CD8-positive, alpha-beta memory T cell (primary cell): ENCODE measurements at regions not wholly inside any gene's neighbourhood (a gene's known extent, or its start where the extent isn't known, plus 50 kb on each side); places are given as distances from the start of the nearest gene placed in this dataset.

Source experiments
- CTCF ChIA-PET: fragments of 350-600 bp; sonication (Branson Sonifier 250); formaldehyde crosslinking; loops from one replicate; lab custom pipeline; 2021; ENCODE audit warnings: antibody characterized with exemption; lab: Charles Lee
- POLR2A ChIA-PET: fragments of 350-600 bp; sonication (Branson Sonifier 250); formaldehyde crosslinking; loops from one replicate; lab custom pipeline; 2021; ENCODE audit warnings: antibody characterized with exemption; lab: Charles Lee
- DNase-seq, 5 donors: peaks; one replicate each; pipeline versions ENCODE4 v3.0.0 to v3.0.0-alpha.2; 2020 to 2022; ENCODE audit warnings: mixed read lengths in 1 of 5
- H3K27ac ChIP-seq: one replicate; pipeline ENCODE4 v1.7.0; 2013; ENCODE audit warnings: low read depth, mild to moderate bottlenecking, low read length, moderate library complexity
- H3K27me3 ChIP-seq: 2 replicates; pipeline ENCODE4 v1.7.0; 2013; ENCODE audit warnings: low read length, mild to moderate bottlenecking; ENCODE audit not compliant: insufficient read depth, poor library complexity, severe bottlenecking
- H3K36me3 ChIP-seq: 2 replicates; pipeline ENCODE4 v1.7.0; 2013; ENCODE audit warnings: mild to moderate bottlenecking, low read length, moderate library complexity; ENCODE audit not compliant: insufficient read depth
- H3K4me1 ChIP-seq: 2 replicates; pipeline ENCODE4 v1.7.0; 2013; ENCODE audit warnings: mild to moderate bottlenecking, low read length, moderate library complexity; ENCODE audit not compliant: insufficient read depth
- H3K4me3 ChIP-seq: 2 replicates; pipeline ENCODE4 v1.7.0; 2013; ENCODE audit warnings: mild to moderate bottlenecking, low read length
- H3K9me3 ChIP-seq: 2 replicates; pipeline ENCODE4 v1.7.0; 2013; ENCODE audit warnings: mild to moderate bottlenecking, low read length
- H3K27ac Mint-ChIP-seq, 8 donors: one replicate each; pipeline ENCODE4 v1.8.0; 2020 to 2021; ENCODE audit warnings: mixed read lengths in 8 of 8, mild to moderate bottlenecking in 6 of 8, inconsistent platforms in 3 of 8, moderate library complexity in 3 of 8
- H3K27me3 Mint-ChIP-seq, 2 donors: one replicate each; pipeline ENCODE4 v1.8.0; 2020 to 2021; ENCODE audit warnings: mixed read lengths in 2 of 2, mild to moderate bottlenecking in 1 of 2, moderate library complexity in 1 of 2
- H3K36me3 Mint-ChIP-seq, 3 donors: one replicate each; pipeline ENCODE4 v1.8.0; 2020 to 2021; ENCODE audit warnings: mixed read lengths in 3 of 3, inconsistent platforms in 1 of 3, mild to moderate bottlenecking in 1 of 3
- H3K4me1 Mint-ChIP-seq, 3 donors: one replicate each; pipeline ENCODE4 v1.8.0; 2020 to 2021; ENCODE audit warnings: mixed read lengths in 3 of 3, inconsistent platforms in 1 of 3, mild to moderate bottlenecking in 1 of 3
- H3K4me3 Mint-ChIP-seq, 7 donors: one replicate each; pipeline ENCODE4 v1.8.0; 2020 to 2021; ENCODE audit warnings: mixed read lengths in 7 of 7, mild to moderate bottlenecking in 6 of 7, moderate library complexity in 4 of 7, inconsistent platforms in 2 of 7
- H3K9me3 Mint-ChIP-seq, 5 donors: one replicate each; pipeline ENCODE4 v1.8.0; 2020 to 2022; ENCODE audit warnings: mixed read lengths in 5 of 5, mild to moderate bottlenecking in 3 of 5, moderate library complexity in 2 of 5, inconsistent platforms in 1 of 5

DNA sequence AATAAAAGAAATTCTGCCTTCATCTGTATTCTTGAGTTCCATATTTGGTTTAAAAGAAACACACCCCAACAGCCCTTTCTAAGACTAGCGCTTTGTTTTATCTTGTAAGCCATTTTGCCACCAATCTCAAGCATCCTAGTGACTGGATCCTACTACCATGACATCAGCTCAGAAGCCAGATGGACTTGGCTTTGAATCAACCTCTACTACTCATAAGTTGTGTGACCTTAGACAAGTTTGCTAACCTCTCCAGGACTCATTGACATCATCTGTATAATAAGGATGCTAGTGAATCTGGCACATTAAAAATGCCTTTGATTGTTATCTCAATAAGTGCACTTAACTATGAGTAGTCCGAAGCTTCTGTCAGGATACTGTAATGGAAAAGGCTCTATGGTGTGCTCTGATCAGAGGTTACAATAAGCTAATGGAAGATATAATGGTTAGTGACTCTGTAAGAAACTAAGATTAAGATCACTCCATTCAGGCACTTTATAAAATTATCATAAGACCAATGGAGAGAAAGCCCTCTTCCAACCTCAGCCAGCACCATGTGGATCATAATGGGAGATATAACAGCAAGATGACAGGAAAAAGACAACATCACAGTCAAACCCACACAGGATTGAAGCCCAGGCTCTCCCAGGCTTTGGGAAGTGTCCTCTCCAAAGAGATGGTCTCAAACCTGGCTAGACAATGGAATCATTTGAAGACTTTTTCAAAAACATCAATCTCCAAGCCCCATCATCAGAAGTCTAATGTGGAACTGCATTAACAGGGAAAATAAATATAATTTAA, 180.6 kb upstream of the MIR17HG start:
- H3K36me3 Mint-ChIP-seq: no peaks in the 10 kb centered on the region
- H3K9me3 ChIP-seq: no peaks in the 10 kb centered on the region
- CTCF ChIA-PET: no interaction called here

DNA sequence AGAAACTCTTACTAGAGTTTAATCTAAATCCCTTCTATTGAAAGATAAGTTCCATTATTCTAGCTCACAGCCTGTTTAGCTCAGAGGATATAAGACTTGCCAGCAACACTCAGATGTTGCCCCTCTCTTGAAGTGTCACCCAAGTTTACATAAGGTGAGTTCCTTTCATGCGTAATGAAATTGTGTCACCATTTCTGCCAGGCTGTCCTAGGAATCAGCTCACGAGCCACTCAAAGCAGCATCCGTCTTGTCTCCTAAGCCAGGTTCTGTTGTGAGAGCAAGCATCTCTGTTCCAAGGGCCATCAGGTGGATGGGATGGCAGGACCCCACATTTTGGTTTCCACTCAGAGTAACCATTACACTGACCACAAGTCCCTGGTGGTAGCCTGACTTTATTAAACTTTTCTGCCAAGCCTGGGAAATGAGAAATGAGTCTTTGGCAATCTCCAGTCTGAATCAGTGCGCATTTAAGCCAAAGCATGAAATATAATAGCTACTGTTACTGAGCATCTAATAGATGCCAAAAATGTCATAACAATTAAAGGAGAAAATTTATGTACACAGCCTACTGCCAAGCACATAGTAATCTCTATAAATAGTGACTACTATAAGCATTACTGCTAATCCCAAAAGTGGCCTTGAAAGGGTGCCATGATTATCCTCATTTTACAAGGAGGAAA, 179.6 kb upstream of the MIR17HG start:
- Mint-ChIP-seq H3K4me3 (no peak overlapping the region), H3K36me3 (no peaks in the 10 kb centered on the region), H3K27ac (no peak overlapping the region), H3K27me3 (peaks cover 0 to 3% of the 10 kb centered on the region in 2 donors), H3K9me3 (no peaks in the 10 kb centered on the region), H3K4me1 (no peaks in the 10 kb centered on the region)
- no peak overlapping the region for H3K27ac ChIP-seq
- CTCF ChIA-PET: no interaction called here
- H3K27me3 ChIP-seq: no peaks in the 10 kb centered on the region
- H3K36me3 ChIP-seq: no peaks in the 10 kb centered on the region
- DNase-seq: no peak
- no peak overlapping the region for H3K4me3 ChIP-seq
- POLR2A ChIA-PET: no interaction called here
- no peaks in the 10 kb centered on the region for H3K4me1 ChIP-seq
- H3K9me3 ChIP-seq: no peaks in the 10 kb centered on the region

More for the DNA sequence above, 180.6 kb upstream of the MIR17HG start:
- H3K27me3 ChIP-seq: no peaks in the 10 kb centered on the region
- Mint-ChIP-seq H3K4me1 (no peaks in the 10 kb centered on the region), H3K27me3 (peaks cover 0 to 3% of the 10 kb centered on the region in 2 donors), H3K4me3 (no peak overlapping the region), H3K27ac (no peak overlapping the region), H3K9me3 (no peaks in the 10 kb centered on the region)
- H3K27ac ChIP-seq: no peak overlapping the region
- no peak overlapping the region for H3K4me3 ChIP-seq
- POLR2A ChIA-PET: no interaction called here
- no peaks in the 10 kb centered on the region for H3K4me1 ChIP-seq
- no peaks in the 10 kb centered on the region for H3K36me3 ChIP-seq
- no peak for DNase-seq

DNA sequence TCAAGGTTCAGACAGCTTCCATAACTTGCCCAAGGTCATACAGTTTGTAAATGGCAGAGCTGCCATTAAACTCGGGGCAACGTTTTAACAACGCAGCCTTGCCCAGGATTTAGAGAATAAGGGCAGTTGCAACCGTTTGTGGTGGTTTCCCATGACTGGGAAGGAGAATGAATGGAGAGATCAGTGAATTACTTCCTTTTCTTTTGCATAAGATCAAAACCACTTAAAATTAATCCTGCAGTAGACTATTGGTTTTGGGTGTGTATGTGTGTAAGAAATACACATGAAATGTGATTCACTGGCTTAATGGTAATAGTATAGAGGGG, 179.1 kb upstream of the MIR17HG start:
- Histone ChIP-seq H3K4me3 (no peak overlapping the region), H3K27me3 (no peaks in the 10 kb centered on the region), H3K4me1 (no peaks in the 10 kb centered on the region), H3K27ac (no peak overlapping the region), H3K36me3 (no peaks in the 10 kb centered on the region), H3K9me3 (no peaks in the 10 kb centered on the region)
- Mint-ChIP-seq H3K36me3 (no peaks in the 10 kb centered on the region), H3K9me3 (no peaks in the 10 kb centered on the region), H3K4me3 (no peak overlapping the region), H3K27ac (no peak overlapping the region), H3K27me3 (peaks cover 3% of the 10 kb centered on the region in 2 donors), H3K4me1 (no peaks in the 10 kb centered on the region)
- ChIA-PET POLR2A (no interaction called here), CTCF (no interaction called here)
- DNase-seq: no peak

GRCh38 chr13:91169321-91170050, 178.0 kb upstream of the MIR17HG start:
- Mint-ChIP-seq H3K4me3 (no peak overlapping the region), H3K9me3 (peaks cover 0 to 2% (median 0%) of the 10 kb centered on the region in 5 donors), H3K4me1 (no peaks in the 10 kb centered on the region), H3K36me3 (no peaks in the 10 kb centered on the region), H3K27me3 (peaks cover 3 to 4% of the 10 kb centered on the region in 2 donors), H3K27ac (no peak overlapping the region)
- H3K27ac ChIP-seq: no peak overlapping the region
- no peaks in the 10 kb centered on the region for H3K4me1 ChIP-seq
- no peak overlapping the region for H3K4me3 ChIP-seq
- no peak for DNase-seq
- POLR2A ChIA-PET: no interaction called here
- CTCF ChIA-PET: no interaction called here
- H3K9me3 ChIP-seq: no peaks in the 10 kb centered on the region
- no peaks in the 10 kb centered on the region for H3K27me3 ChIP-seq
- no peaks in the 10 kb centered on the region for H3K36me3 ChIP-seq

DNA sequence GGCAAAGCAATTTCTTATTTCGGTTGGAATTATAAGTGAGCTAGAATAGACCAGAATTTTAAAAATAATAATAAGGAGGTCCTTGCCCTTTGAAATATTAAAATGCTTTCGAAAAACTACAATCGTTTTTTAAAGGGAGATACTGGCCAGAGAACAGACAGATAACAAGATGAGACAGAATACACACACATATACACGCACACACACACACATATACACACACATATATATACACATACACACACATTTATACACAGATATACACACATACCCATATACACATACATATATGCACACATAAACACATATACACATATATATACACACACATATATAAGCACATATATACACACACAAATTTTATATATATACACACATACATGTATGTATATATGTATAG, 175.3 kb upstream of the MIR17HG start:
- Histone ChIP-seq H3K27me3 (no peaks in the 10 kb centered on the region), H3K9me3 (no peaks in the 10 kb centered on the region), H3K4me1 (no peaks in the 10 kb centered on the region), H3K27ac (no peak overlapping the region), H3K36me3 (no peaks in the 10 kb centered on the region), H3K4me3 (no peak overlapping the region)
- peaks cover 0 to 2% (median 0%) of the 10 kb centered on the region in 3 donors for H3K4me1 Mint-ChIP-seq
- H3K36me3 Mint-ChIP-seq: no peaks in the 10 kb centered on the region
- no peak overlapping the region for H3K27ac Mint-ChIP-seq
- POLR2A ChIA-PET: no interaction called here
- peaks cover 0 to 4% (median 2%) of the 10 kb centered on the region in 5 donors for H3K9me3 Mint-ChIP-seq
- CTCF ChIA-PET: no interaction called here
- no peak for DNase-seq
- H3K27me3 Mint-ChIP-seq: peaks cover 7 to 11% of the 10 kb centered on the region in 2 donors
- no peak overlapping the region for H3K4me3 Mint-ChIP-seq

DNA sequence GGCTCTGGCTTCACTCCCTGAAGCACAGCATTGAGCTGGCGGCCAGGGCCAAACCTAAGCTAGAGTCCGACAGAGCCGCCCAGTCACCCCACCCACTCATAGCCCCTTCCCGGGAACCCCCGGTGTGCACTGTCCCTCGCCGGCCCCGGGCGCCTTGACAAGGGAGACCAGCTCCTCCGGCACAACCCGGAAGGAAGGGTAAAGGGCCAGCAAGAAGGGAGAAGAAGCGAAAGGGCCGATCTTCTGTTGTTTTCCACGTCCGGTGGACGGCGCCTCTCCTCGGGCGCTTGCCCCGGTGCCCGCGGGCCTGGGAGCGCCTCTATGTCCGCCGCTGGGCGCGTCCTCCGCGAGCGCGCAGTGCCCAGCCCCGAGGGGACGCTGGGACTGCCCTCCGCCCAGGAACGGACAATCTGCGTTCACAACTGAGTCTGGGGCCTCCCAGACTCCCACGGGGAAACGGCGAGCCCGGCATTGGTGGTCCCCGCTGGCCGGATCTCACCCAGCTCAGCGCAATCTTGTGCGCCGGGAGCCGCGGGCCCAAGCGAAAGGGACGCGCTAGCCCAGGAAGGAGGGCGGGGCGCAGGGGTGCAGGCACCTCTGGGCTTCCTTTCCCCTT, 172.5 kb upstream of the MIR17HG start:
- Histone ChIP-seq H3K9me3 (no peaks in the 10 kb centered on the region), H3K36me3 (no peaks in the 10 kb centered on the region), H3K4me3 (no peak overlapping the region), H3K27me3 (no peaks in the 10 kb centered on the region), H3K27ac (no peak overlapping the region), H3K4me1 (no peaks in the 10 kb centered on the region)
- CTCF ChIA-PET: no interaction called here
- DNase-seq: no peak
- POLR2A ChIA-PET: no interaction called here
- no peaks in the 10 kb centered on the region for H3K36me3 Mint-ChIP-seq
- peaks cover 7 to 8% of the 10 kb centered on the region in 2 donors for H3K27me3 Mint-ChIP-seq
- H3K27ac Mint-ChIP-seq: no peak overlapping the region
- H3K4me3 Mint-ChIP-seq: no peak overlapping the region
- peaks cover 0 to 2% (median 0%) of the 10 kb centered on the region in 3 donors for H3K4me1 Mint-ChIP-seq
- H3K9me3 Mint-ChIP-seq: peaks cover 0 to 4% (median 2%) of the 10 kb centered on the region in 5 donors

- H3K36me3 ChIP-seq: no peaks in the 10 kb centered on the region
- no peak overlapping the region for H3K27ac Mint-ChIP-seq
- H3K9me3 ChIP-seq: no peaks in the 10 kb centered on the region
- peaks cover 0 to 2% (median 0%) of the 10 kb centered on the region in 3 donors for H3K4me1 Mint-ChIP-seq
- H3K36me3 Mint-ChIP-seq: no peaks in the 10 kb centered on the region
- no peaks in the 10 kb centered on the region for H3K27me3 ChIP-seq
- H3K27ac ChIP-seq: no peak overlapping the region
- peaks cover 0 to 4% (median 2%) of the 10 kb centered on the region in 5 donors for H3K9me3 Mint-ChIP-seq
- ChIA-PET POLR2A (no interaction called here), CTCF (no interaction called here)
- H3K4me3 ChIP-seq: no peak overlapping the region
- DNase-seq: no peak
- H3K4me3 Mint-ChIP-seq: no peak overlapping the region
- H3K27me3 Mint-ChIP-seq: peaks cover 6 to 8% of the 10 kb centered on the region in 2 donors
- no peaks in the 10 kb centered on the region for H3K4me1 ChIP-seq
Observed at GRCh38 chr13:91178099-91178498, 169.4 kb upstream of the MIR17HG start.

DNA sequence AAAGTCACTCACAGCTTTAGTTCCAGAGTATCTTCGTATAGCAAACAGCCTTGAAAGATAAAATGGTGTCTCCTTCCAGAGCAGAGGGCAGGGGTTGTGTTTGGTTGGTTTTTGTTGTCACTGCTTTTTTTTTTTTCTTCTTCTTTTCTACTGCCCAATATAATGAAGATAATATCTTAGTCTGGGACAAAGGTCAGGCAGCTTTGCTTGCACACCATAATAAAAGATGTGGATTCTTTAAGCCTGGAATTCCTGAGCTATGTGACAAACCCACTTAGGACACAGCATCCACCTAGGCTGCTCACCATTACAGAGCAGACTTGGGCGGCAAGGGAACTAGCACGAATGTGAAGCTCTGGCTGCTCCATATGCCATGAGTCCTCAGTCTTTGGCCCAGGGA, 165.6 kb upstream of the MIR17HG start:
- H3K9me3 Mint-ChIP-seq: no peaks in the 10 kb centered on the region
- no peaks in the 10 kb centered on the region for H3K27me3 Mint-ChIP-seq
- H3K36me3 Mint-ChIP-seq: no peaks in the 10 kb centered on the region
- CTCF ChIA-PET: no interaction called here
- H3K4me3 Mint-ChIP-seq: no peak overlapping the region
- H3K9me3 ChIP-seq: no peaks in the 10 kb centered on the region
- no peaks in the 10 kb centered on the region for H3K36me3 ChIP-seq
- H3K4me1 ChIP-seq: no peaks in the 10 kb centered on the region
- POLR2A ChIA-PET: no interaction called here
- no peak overlapping the region for H3K4me3 ChIP-seq
- H3K4me1 Mint-ChIP-seq: no peaks in the 10 kb centered on the region
- H3K27ac Mint-ChIP-seq: no peak overlapping the region
- H3K27me3 ChIP-seq: no peaks in the 10 kb centered on the region
- no peak overlapping the region for H3K27ac ChIP-seq
- DNase-seq: no peak
